AG04449 (cell line): ENCODE measurements at regions not wholly inside any gene's neighbourhood (a gene's known extent, or its start where the extent isn't known, plus 50 kb on each side); places are given as distances from the start of the nearest gene placed in this dataset.

ENCODE experiments used
- CTCF ChIA-PET: fragments of 350-600 bp; formaldehyde crosslinking; extraction: SDS; loops from one replicate; lab custom pipeline; 2021; ENCODE audit warnings: antibody characterized with exemption; lab: Yijun Ruan, JAX
- POLR2A ChIA-PET: fragments of 400-600, 350-600 bp; formaldehyde crosslinking; extraction: SDS; loops from one replicate; lab custom pipeline; 2020; ENCODE audit warnings: antibody characterized with exemption, inconsistent platforms; lab: Yijun Ruan, JAX
- DNase-seq: peaks from one replicate; pipeline ENCODE4 v3.0.0-alpha.2; 2010; ENCODE audit warnings: low read depth, low spot score
- H3K4me3 ChIP-seq: 2 replicates; pipeline ENCODE4 v1.5.1; 2011; ENCODE audit warnings: low read depth, mild to moderate bottlenecking, control low read depth, low read length
- TF ChIP-seq, protein P1 (sequence below): IDR thresholded peaks from one replicate; pipeline ENCODE4 v1.5.1; 2011; ENCODE audit warnings: mild to moderate bottlenecking, moderate library complexity, low read length, control low read depth, inconsistent platforms; ENCODE audit not compliant: insufficient read depth; ENCODE audit errors: missing control alignments

DNA sequence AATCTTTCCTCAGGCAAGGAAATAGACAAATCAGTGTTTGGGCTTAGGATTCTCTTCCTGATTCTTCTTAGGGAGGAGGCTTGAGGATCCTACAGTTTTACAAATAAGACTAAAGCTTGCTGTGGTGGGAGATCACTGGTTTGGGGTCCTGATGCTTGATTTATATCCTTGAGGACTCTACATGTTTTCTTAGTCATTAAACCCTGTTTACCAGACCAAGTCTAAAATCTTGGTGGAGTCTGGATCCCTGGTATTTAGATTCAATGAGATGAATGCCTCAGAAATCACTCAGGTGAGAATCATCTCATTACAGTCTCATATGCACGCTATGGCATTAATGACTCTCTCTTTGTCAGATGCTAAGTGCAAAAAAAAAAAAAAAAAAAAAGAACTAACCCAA is 304.3 kb upstream of the SALL1 start:
- no peak for DNase-seq
- no peak overlapping the region for H3K4me3 ChIP-seq
- POLR2A ChIA-PET: no interaction called here
- CTCF ChIA-PET: no interaction called here
- TF ChIP-seq, protein P1, sequence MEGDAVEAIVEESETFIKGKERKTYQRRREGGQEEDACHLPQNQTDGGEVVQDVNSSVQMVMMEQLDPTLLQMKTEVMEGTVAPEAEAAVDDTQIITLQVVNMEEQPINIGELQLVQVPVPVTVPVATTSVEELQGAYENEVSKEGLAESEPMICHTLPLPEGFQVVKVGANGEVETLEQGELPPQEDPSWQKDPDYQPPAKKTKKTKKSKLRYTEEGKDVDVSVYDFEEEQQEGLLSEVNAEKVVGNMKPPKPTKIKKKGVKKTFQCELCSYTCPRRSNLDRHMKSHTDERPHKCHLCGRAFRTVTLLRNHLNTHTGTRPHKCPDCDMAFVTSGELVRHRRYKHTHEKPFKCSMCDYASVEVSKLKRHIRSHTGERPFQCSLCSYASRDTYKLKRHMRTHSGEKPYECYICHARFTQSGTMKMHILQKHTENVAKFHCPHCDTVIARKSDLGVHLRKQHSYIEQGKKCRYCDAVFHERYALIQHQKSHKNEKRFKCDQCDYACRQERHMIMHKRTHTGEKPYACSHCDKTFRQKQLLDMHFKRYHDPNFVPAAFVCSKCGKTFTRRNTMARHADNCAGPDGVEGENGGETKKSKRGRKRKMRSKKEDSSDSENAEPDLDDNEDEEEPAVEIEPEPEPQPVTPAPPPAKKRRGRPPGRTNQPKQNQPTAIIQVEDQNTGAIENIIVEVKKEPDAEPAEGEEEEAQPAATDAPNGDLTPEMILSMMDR: no peak

DNA sequence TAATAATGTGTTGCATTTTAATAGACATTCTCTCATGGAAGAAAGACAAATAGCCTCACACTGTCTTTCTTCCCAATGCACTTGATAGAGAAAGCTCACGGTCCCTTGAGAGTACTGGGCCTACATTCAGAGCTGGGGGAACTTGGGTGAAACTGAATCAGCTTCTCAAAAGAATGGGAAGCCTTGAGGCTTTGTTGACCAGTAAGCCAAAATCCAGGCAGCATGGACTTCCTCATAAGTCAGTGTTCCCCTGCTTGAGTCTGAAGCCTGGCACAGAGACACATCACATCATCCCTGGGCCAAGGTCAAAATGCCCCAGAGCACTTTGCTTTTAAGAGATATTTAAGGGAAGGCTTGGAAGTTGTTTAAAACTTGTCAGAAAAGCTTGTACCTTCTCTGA is 302.2 kb upstream of the SALL1 start:
- CTCF ChIA-PET: no interaction called here
- TF ChIP-seq, protein P1: no peak

GRCh38 chr16:51450909-51451308 is 299.8 kb upstream of the SALL1 start:
- no peak for DNase-seq
- ChIA-PET POLR2A (no interaction called here), CTCF (interaction anchor here (1.6 kb wide), 1 partner anchor 13 kb away, joined by 4 read pairs; no protein-coding TSS in a partner anchor)
- TF ChIP-seq, protein P1: no peak
- no peak overlapping the region for H3K4me3 ChIP-seq

More for the DNA sequence above, 302.2 kb upstream of the SALL1 start:
- no peak overlapping the region for H3K4me3 ChIP-seq
- no peak for DNase-seq
- POLR2A ChIA-PET: no interaction called here

DNA sequence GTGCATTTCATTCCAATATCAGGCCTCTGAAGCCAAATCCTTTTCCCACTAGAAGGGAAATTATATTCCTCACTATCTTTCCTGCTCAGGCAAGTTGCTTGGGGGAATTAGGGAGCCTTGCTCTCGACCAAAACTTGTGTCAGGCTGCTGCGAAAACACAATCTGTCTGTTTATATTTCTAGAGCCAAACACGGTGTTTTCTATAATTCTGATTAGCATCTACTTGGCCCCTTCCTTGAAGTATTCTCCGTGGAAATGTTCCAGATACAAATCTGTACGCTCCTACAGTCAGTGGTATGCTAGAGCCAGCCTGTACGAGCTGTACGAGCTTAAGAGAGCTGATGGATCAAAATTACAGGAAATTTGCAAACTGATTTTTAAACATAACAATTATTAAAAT is 299.3 kb upstream of the SALL1 start:
- no peak for DNase-seq
- POLR2A ChIA-PET: no interaction called here
- TF ChIP-seq, protein P1: no peak
- H3K4me3 ChIP-seq: no peak overlapping the region
- CTCF ChIA-PET: no interaction called here

DNA sequence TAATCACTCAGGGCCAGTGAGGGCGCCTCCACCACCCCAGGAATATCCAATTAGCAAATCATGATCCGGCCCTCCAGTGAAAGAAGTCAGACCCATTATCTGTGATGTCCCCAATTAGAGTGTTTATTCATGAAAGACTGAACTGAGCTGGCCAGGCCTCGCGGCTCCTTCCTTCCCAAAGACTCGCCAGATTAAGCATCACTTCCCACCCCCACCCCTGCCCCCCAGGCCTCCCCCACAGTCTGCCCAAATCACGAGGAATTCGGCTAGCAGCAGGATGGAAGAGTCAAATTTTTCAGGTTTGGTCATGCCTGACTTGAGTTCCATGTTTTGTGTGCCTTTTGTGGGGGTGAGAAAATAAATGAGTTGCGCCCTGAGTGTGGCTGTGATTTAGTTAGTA is 298.4 kb upstream of the SALL1 start:
- no peak for DNase-seq
- H3K4me3 ChIP-seq: no peak overlapping the region
- POLR2A ChIA-PET: no interaction called here
- CTCF ChIA-PET: no interaction called here
- TF ChIP-seq, protein P1: no peak

GRCh38 chr16:51445250-51445649 is 294.2 kb upstream of the SALL1 start:
- POLR2A ChIA-PET: no interaction called here
- CTCF ChIA-PET: no interaction called here
- no peak for DNase-seq
- no peak overlapping the region for H3K4me3 ChIP-seq
- TF ChIP-seq, protein P1: no peak
